K562 (cell line): ENCODE measurements at regions not wholly inside any gene's neighbourhood (a gene's known extent, or its start where the extent isn't known, plus 50 kb on each side); places are given as distances from the start of the nearest gene placed in this dataset.

Experiments used
- ARID4B ChIP-seq: sonication (generic); formaldehyde crosslinking; IDR thresholded peaks from 2 replicates; pipeline ENCODE4 v1.8.0; 2022; ENCODE audit warnings: mild to moderate bottlenecking, missing genetic modification reagents
- FOXP1 ChIP-seq: sonication (generic); formaldehyde crosslinking; IDR thresholded peaks from 2 replicates; pipeline ENCODE4 v1.8.0; 2022; ENCODE audit warnings: mild to moderate bottlenecking, missing genetic modification reagents
- MCM3 ChIP-seq: fragments of 450-650 bp; IDR thresholded peaks from 2 replicates; pipeline ENCODE4 v1.6.1; 2016
- PRMT5 ChIP-seq: sonication (generic); formaldehyde crosslinking; IDR thresholded peaks from 2 replicates; pipeline ENCODE4 v1.5.0; 2020; ENCODE audit warnings: missing genetic modification reagents
- SAFB2 ChIP-seq: fragments of 200-400 bp; formaldehyde crosslinking; IDR thresholded peaks from 2 replicates; pipeline ENCODE4 v1.6.1; 2018; ENCODE audit warnings: borderline replicate concordance, low read length, low read depth, moderate library complexity; ENCODE audit not compliant: severe bottlenecking
- ZNF134 ChIP-seq: fragments of 250-450 bp; sonication (Bioruptor Pico); conservative IDR thresholded peaks from 2 replicates; pipeline ENCODE4 v1.4.0; 2020
- ZNF347 ChIP-seq: fragments of 450-650 bp; formaldehyde crosslinking; IDR thresholded peaks from 2 replicates; pipeline ENCODE4 v1.4.0; 2020; ENCODE audit warnings: low read depth, mild to moderate bottlenecking, moderate library complexity

- TF ChIP-seq ARID4B (CRISPR knock-in tag) (no peak), MCM3 (no peak), SAFB2 (no peak), ZNF347 (CRISPR knock-in tag) (no peak), ZNF134 (no peak), PRMT5 (CRISPR knock-in tag) (no peak), FOXP1 (CRISPR knock-in tag) (no peak)
These were observed 191.0 kb downstream of the C1D start (continued) for GRCh38 chr2:67871686-67872412.
